ENCODE measurements at regions not wholly inside any gene's neighbourhood (a gene's known extent, or its start where the extent isn't known, plus 50 kb on each side); places are given as distances from the start of the nearest gene placed in this dataset.
"Not testable (repeated sequence)": the region's sequence is repeated elsewhere in the genome, so short reads cannot be mapped to it uniquely, and the experiment has no call there.

GRCh38 chr15:58312031-58312430, 119.8 kb upstream of the LIPC start:
- H3K27ac ChIP-seq (ENCODE audit: low read depth, low read length, severe bottlenecking), result no peak overlapping the region
- peaks cover 9% of the 10 kb centered on the region for H3K4me1 ChIP-seq (ENCODE audit: control insufficient read depth, insufficient read depth, low read length, poor library complexity, severe bottlenecking)
- WGBS, 2 experiments (ENCODE audit: insufficient coverage in 2 of 2), result no CpG with 5 or more reads among the region's 5 CpGs
- H3K36me3 ChIP-seq (ENCODE audit: control insufficient read depth, insufficient read depth, low read length), result no peaks in the 10 kb centered on the region
- no peak overlapping the region for H3K4me3 ChIP-seq (ENCODE audit: extremely low read depth, insufficient read depth, low read length, poor library complexity, severe bottlenecking)
- H3K9me3 ChIP-seq (ENCODE audit: control insufficient read depth, low read length), result no peaks in the 10 kb centered on the region

GRCh38 chr15:58313304-58313703, 118.5 kb upstream of the LIPC start:
- Histone ChIP-seq H3K36me3 (ENCODE audit: control insufficient read depth, insufficient read depth, low read length) (no peaks in the 10 kb centered on the region), H3K4me3 (ENCODE audit: extremely low read depth, insufficient read depth, low read length, poor library complexity, severe bottlenecking) (no peak overlapping the region), H3K4me1 (ENCODE audit: control insufficient read depth, insufficient read depth, low read length, poor library complexity, severe bottlenecking) (no peaks in the 10 kb centered on the region), H3K27ac (ENCODE audit: low read depth, low read length, severe bottlenecking) (no peak overlapping the region), H3K9me3 (ENCODE audit: control insufficient read depth, low read length) (no peaks in the 10 kb centered on the region)
- 92 to 100% methylated on average over 5 of the region's 5 CpGs for WGBS, 2 experiments (ENCODE audit: insufficient coverage in 2 of 2)

- H3K9me3 ChIP-seq (ENCODE audit: control insufficient read depth, low read length), result no peaks in the 10 kb centered on the region
- no peaks in the 10 kb centered on the region for H3K4me1 ChIP-seq (ENCODE audit: control insufficient read depth, insufficient read depth, low read length, poor library complexity, severe bottlenecking)
- 89 to 90% methylated on average over 2 to 3 of the region's 6 CpGs for WGBS, 2 experiments (ENCODE audit: insufficient coverage in 2 of 2)
- no peak overlapping the region for H3K27ac ChIP-seq (ENCODE audit: low read depth, low read length, severe bottlenecking)
- no peaks in the 10 kb centered on the region for H3K36me3 ChIP-seq (ENCODE audit: control insufficient read depth, insufficient read depth, low read length)
- H3K4me3 ChIP-seq (ENCODE audit: extremely low read depth, insufficient read depth, low read length, poor library complexity, severe bottlenecking), result no peak overlapping the region
Observed at GRCh38 chr15:58313810-58314592, 117.8 kb upstream of the LIPC start.

- H3K4me3 ChIP-seq (ENCODE audit: extremely low read depth, insufficient read depth, low read length, poor library complexity, severe bottlenecking), result no peak overlapping the region
- no peak overlapping the region for H3K27ac ChIP-seq (ENCODE audit: low read depth, low read length, severe bottlenecking)
- no peaks in the 10 kb centered on the region for H3K4me1 ChIP-seq (ENCODE audit: control insufficient read depth, insufficient read depth, low read length, poor library complexity, severe bottlenecking)
- no peaks in the 10 kb centered on the region for H3K36me3 ChIP-seq (ENCODE audit: control insufficient read depth, insufficient read depth, low read length)
- no peaks in the 10 kb centered on the region for H3K9me3 ChIP-seq (ENCODE audit: control insufficient read depth, low read length)
- 68 to 78% methylated on average over 2 of the region's 4 CpGs for WGBS, 2 experiments (ENCODE audit: insufficient coverage in 2 of 2)
Observed at GRCh38 chr15:58314593-58315216, 117.1 kb upstream of the LIPC start.

- Histone ChIP-seq H3K4me1 (ENCODE audit: control insufficient read depth, insufficient read depth, low read length, poor library complexity, severe bottlenecking) (no peaks in the 10 kb centered on the region), H3K4me3 (ENCODE audit: extremely low read depth, insufficient read depth, low read length, poor library complexity, severe bottlenecking) (no peak overlapping the region), H3K36me3 (ENCODE audit: control insufficient read depth, insufficient read depth, low read length) (no peaks in the 10 kb centered on the region), H3K9me3 (ENCODE audit: control insufficient read depth, low read length) (no peaks in the 10 kb centered on the region), H3K27ac (ENCODE audit: low read depth, low read length, severe bottlenecking) (no peak overlapping the region)
- 82 to 93% methylated on average over 3 of the region's 6 CpGs for WGBS, 2 experiments (ENCODE audit: insufficient coverage in 2 of 2)
Observed at GRCh38 chr15:58318517-58318916, 113.3 kb upstream of the LIPC start.

GRCh38 chr15:58321034-58321433, 110.8 kb upstream of the LIPC start:
- Histone ChIP-seq H3K36me3 (ENCODE audit: control insufficient read depth, insufficient read depth, low read length) (no peaks in the 10 kb centered on the region), H3K4me1 (ENCODE audit: control insufficient read depth, insufficient read depth, low read length, poor library complexity, severe bottlenecking) (no peaks in the 10 kb centered on the region), H3K27ac (ENCODE audit: low read depth, low read length, severe bottlenecking) (no peak overlapping the region), H3K9me3 (ENCODE audit: control insufficient read depth, low read length) (no peaks in the 10 kb centered on the region), H3K4me3 (ENCODE audit: extremely low read depth, insufficient read depth, low read length, poor library complexity, severe bottlenecking) (no peak overlapping the region)
- WGBS, 2 experiments (ENCODE audit: insufficient coverage in 2 of 2), result no CpG with 5 or more reads among the region's 2 CpGs

GRCh38 chr15:58322253-58322652, 109.5 kb upstream of the LIPC start:
- no CpG with 5 or more reads among the region's 3 CpGs for WGBS, 2 experiments (ENCODE audit: insufficient coverage in 2 of 2)

GRCh38 chr15:58323321-58323720, 108.5 kb upstream of the LIPC start:
- not testable (repeated sequence) for H3K4me3 ChIP-seq (ENCODE audit: extremely low read depth, insufficient read depth, low read length, poor library complexity, severe bottlenecking); H3K27ac ChIP-seq (ENCODE audit: low read depth, low read length, severe bottlenecking); H3K36me3 ChIP-seq (ENCODE audit: control insufficient read depth, insufficient read depth, low read length); H3K9me3 ChIP-seq (ENCODE audit: control insufficient read depth, low read length); H3K4me1 ChIP-seq (ENCODE audit: control insufficient read depth, insufficient read depth, low read length, poor library complexity, severe bottlenecking)
- WGBS, 2 experiments (ENCODE audit: insufficient coverage in 2 of 2), result 67 to 75% methylated on average over 1 of the region's 1 CpG

More at GRCh38 chr15:58322253-58322652, 109.5 kb upstream of the LIPC start:
- Histone ChIP-seq H3K36me3 (ENCODE audit: control insufficient read depth, insufficient read depth, low read length) (no peaks in the 10 kb centered on the region), H3K4me3 (ENCODE audit: extremely low read depth, insufficient read depth, low read length, poor library complexity, severe bottlenecking) (no peak overlapping the region), H3K4me1 (ENCODE audit: control insufficient read depth, insufficient read depth, low read length, poor library complexity, severe bottlenecking) (no peaks in the 10 kb centered on the region), H3K9me3 (ENCODE audit: control insufficient read depth, low read length) (no peaks in the 10 kb centered on the region), H3K27ac (ENCODE audit: low read depth, low read length, severe bottlenecking) (no peak overlapping the region)

- H3K36me3 ChIP-seq (ENCODE audit: control insufficient read depth, insufficient read depth, low read length), result no peaks in the 10 kb centered on the region
- no peaks in the 10 kb centered on the region for H3K4me1 ChIP-seq (ENCODE audit: control insufficient read depth, insufficient read depth, low read length, poor library complexity, severe bottlenecking)
- no peak overlapping the region for H3K27ac ChIP-seq (ENCODE audit: low read depth, low read length, severe bottlenecking)
- no peak overlapping the region for H3K4me3 ChIP-seq (ENCODE audit: extremely low read depth, insufficient read depth, low read length, poor library complexity, severe bottlenecking)
- H3K9me3 ChIP-seq (ENCODE audit: control insufficient read depth, low read length), result no peaks in the 10 kb centered on the region
Observed at GRCh38 chr15:58324533-58324932, 107.3 kb upstream of the LIPC start.

GRCh38 chr15:58327958-58328357, 103.8 kb upstream of the LIPC start:
- peaks cover 25% of the 10 kb centered on the region for H3K4me1 ChIP-seq (ENCODE audit: control insufficient read depth, insufficient read depth, low read length, poor library complexity, severe bottlenecking)
- no CpG with 5 or more reads among the region's 1 CpG for WGBS, 2 experiments (ENCODE audit: insufficient coverage in 2 of 2)
- H3K36me3 ChIP-seq (ENCODE audit: control insufficient read depth, insufficient read depth, low read length), result no peaks in the 10 kb centered on the region
- no peaks in the 10 kb centered on the region for H3K9me3 ChIP-seq (ENCODE audit: control insufficient read depth, low read length)
- H3K4me3 ChIP-seq (ENCODE audit: extremely low read depth, insufficient read depth, low read length, poor library complexity, severe bottlenecking), result no peak overlapping the region
- H3K27ac ChIP-seq (ENCODE audit: low read depth, low read length, severe bottlenecking), result no peak overlapping the region

- WGBS, 2 experiments (ENCODE audit: insufficient coverage in 2 of 2), result 100% methylated on average over 1 to 2 of the region's 2 CpGs
- no peak overlapping the region for H3K27ac ChIP-seq (ENCODE audit: low read depth, low read length, severe bottlenecking)
- H3K4me3 ChIP-seq (ENCODE audit: extremely low read depth, insufficient read depth, low read length, poor library complexity, severe bottlenecking), result no peak overlapping the region
- no peaks in the 10 kb centered on the region for H3K36me3 ChIP-seq (ENCODE audit: control insufficient read depth, insufficient read depth, low read length)
- H3K9me3 ChIP-seq (ENCODE audit: control insufficient read depth, low read length), result peaks cover 5% of the 10 kb centered on the region
- peaks cover 31% of the 10 kb centered on the region for H3K4me1 ChIP-seq (ENCODE audit: control insufficient read depth, insufficient read depth, low read length, poor library complexity, severe bottlenecking)
Observed at GRCh38 chr15:58329211-58329610, 102.6 kb upstream of the LIPC start.

All from mesodermal cell (in vitro differentiated cells).